Thyroid gland (tissue), 4 donors: ENCODE measurements at regions not wholly inside any gene's neighbourhood (a gene's known extent, or its start where the extent isn't known, plus 50 kb on each side); places are given as distances from the start of the nearest gene placed in this dataset.

Experiments
- CTCF ChIP-seq, 6 experiments: fragments of 200-600 bp in 3 of 6; fragments of 450-650 bp in 3 of 6; sonication (generic) in 3 of 6; IDR thresholded peaks; one replicate each; pipeline ENCODE4 v1.5.1; 2016 to 2019; ENCODE audit warnings: antibody characterized with exemption in 6 of 6, mild to moderate bottlenecking in 2 of 6, inconsistent platforms in 1 of 6, moderate library complexity in 1 of 6
- POLR2A ChIP-seq, 2 donors: fragments of 450-650 bp; IDR thresholded peaks; one replicate each; pipeline ENCODE4 v1.6.1; 2017; ENCODE audit warnings: antibody characterized with exemption in 2 of 2, mild to moderate bottlenecking in 2 of 2, moderate library complexity in 1 of 2

DNA sequence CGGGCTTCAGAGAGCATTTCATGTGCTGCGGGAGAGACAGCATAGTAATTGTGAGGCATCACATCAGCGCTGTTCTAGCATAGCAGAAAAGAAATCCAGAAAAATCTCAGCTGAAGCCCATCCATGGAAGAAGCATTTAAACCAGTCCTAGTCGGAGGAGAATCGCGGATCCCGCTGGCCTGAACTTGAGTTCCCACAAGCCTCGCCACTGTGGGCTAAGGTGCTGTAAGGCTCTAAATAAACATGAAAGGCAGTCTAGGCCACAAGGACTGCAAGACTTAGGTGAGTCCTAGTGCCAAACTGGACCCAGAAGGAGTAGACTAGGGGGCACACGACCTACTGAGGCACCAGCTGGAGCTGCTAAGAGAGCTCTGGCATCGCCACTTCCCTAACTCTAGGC lies 1225.3 kb upstream of the CHAC2 start:
- TF ChIP-seq CTCF (IDR thresholded peaks at IDR 0.05) (no peak), POLR2A (IDR thresholded peaks at IDR 0.05) (no peak)
